ENCODE measurements at regions not wholly inside any gene's neighbourhood (a gene's known extent, or its start where the extent isn't known, plus 50 kb on each side); places are given as distances from the start of the nearest gene placed in this dataset. TPM values are rescaled to one million over a fixed set of nuclear protein-coding genes. Genes with fewer than 3 reads are reported as not detected.

GRCh38 chr11:13902523-13902922, 60.0 kb upstream of the SPON1 start:
- no peak overlapping the region for H3K27ac Mint-ChIP-seq
- H3K4me1 Mint-ChIP-seq, result peaks cover 9% of the 10 kb centered on the region
- Histone ChIP-seq H3K4me1 (peaks cover 6% of the 10 kb centered on the region), H3K27ac (no peak overlapping the region), H3K27me3 (no peaks in the 10 kb centered on the region), H3K36me3 (no peaks in the 10 kb centered on the region), H3F3A (ENCODE audit: low read depth) (no peaks in the 10 kb centered on the region), H3K9ac (no peak overlapping the region), H2AFZ (replicated peaks) (no peak overlapping the region), H4K20me1 (ENCODE audit: low read depth) (no peaks in the 10 kb centered on the region), H3K9me3 (ENCODE audit: low read depth) (no peaks in the 10 kb centered on the region), H3K4me3 (no peak overlapping the region), H3K4me2 (no peak overlapping the region), H3K79me2 (ENCODE audit: low read depth) (no peaks in the 10 kb centered on the region)
- DNase-seq (ENCODE audit: low spot score), result no peak
- no peak overlapping the region for H3K4me3 Mint-ChIP-seq
- TF ChIP-seq EZH2 (IDR thresholded peaks at IDR 0.05), result no peak
- no peaks in the 10 kb centered on the region for H3K36me3 Mint-ChIP-seq
- H3K9me3 Mint-ChIP-seq, result peaks cover 7% of the 10 kb centered on the region
- no peaks in the 10 kb centered on the region for H3K27me3 Mint-ChIP-seq (ENCODE audit: insufficient read depth, low read depth)

DNA sequence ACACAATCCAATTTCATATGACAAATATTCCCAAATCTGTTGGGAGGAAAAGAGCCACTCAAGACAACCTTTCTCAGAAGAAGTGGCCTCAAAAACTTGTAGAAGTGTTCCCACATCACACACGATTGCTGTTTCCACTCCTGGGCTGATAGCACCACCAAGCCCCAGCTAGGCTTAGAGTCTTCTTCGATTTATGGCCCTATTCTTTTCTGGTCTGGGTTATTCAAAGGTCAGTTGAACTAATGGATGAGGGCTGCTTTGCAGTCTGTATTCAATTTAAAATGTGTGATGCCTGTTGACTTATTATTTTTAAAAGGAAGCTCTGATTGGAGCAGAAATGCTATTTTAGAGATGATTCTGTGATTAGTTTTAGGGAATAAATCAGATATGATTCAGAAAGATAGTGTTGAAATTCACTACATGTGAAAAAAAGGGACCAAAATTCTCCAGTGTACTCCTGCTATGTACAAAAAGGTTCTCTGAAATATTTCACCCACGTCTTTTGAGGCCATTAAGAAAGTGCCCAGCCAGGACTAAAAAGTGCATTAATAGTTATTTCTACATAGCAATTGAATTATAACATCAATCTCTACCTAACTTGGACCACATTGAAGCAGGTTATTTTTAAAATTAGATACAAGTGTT, 57.3 kb upstream of the SPON1 start:
- Mint-ChIP-seq H3K9me3 (peaks cover 11% of the 10 kb centered on the region), H3K4me1 (peaks cover 6% of the 10 kb centered on the region), H3K36me3 (no peaks in the 10 kb centered on the region), H3K27ac (no peak overlapping the region), H3K27me3 (ENCODE audit: insufficient read depth, low read depth) (no peaks in the 10 kb centered on the region), H3K4me3 (no peak overlapping the region)
- no peaks in the 10 kb centered on the region for H3K79me2 ChIP-seq (ENCODE audit: low read depth)
- no peaks in the 10 kb centered on the region for H3K9me3 ChIP-seq (ENCODE audit: low read depth)
- no peak overlapping the region for H2AFZ ChIP-seq (replicated peaks)
- no peak overlapping the region for H3K4me3 ChIP-seq
- no peak overlapping the region for H3K4me2 ChIP-seq
- no peak for DNase-seq (ENCODE audit: low spot score)
- no peaks in the 10 kb centered on the region for H3F3A ChIP-seq (ENCODE audit: low read depth)
- no peak overlapping the region for H3K9ac ChIP-seq
- H3K27ac ChIP-seq, result no peak overlapping the region
- TF ChIP-seq EZH2 (IDR thresholded peaks at IDR 0.05) (no peak), EZH2phosphoT487 (IDR thresholded peaks at IDR 0.05) (no peak), CTCF (IDR thresholded peaks at IDR 0.05) (no peak)
- H3K27me3 ChIP-seq, result no peaks in the 10 kb centered on the region
- H3K36me3 ChIP-seq, result no peaks in the 10 kb centered on the region
- H3K4me1 ChIP-seq, result no peaks in the 10 kb centered on the region
- H4K20me1 ChIP-seq (ENCODE audit: low read depth), result no peaks in the 10 kb centered on the region

DNA sequence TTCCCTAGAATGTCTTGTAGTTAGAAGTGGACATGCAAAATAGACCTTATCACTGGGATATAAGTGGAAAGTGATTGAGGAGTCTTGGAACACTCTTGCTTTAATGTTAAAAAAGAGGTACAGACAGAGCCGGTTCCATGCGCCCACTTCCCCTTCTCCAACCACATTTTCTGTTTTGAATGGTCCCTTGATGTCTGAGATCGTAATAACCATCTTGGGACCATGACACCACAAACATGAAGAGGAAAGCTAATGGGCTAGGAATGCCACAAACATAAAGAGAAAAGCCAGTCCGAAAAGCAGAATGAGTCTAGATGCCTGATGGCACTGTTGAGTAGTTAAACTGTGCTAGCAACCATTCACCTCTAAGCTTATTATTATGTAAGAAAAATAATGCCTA, 54.8 kb upstream of the SPON1 start:
- H3K36me3 Mint-ChIP-seq, result no peaks in the 10 kb centered on the region
- H3K4me2 ChIP-seq, result no peak overlapping the region
- no peaks in the 10 kb centered on the region for H3F3A ChIP-seq (ENCODE audit: low read depth)
- no peak for TF ChIP-seq EZH2 (IDR thresholded peaks at IDR 0.05)
- no peak overlapping the region for H3K4me3 Mint-ChIP-seq
- H3K9ac ChIP-seq, result no peak overlapping the region
- peaks cover 11% of the 10 kb centered on the region for H3K9me3 Mint-ChIP-seq
- peaks cover 4% of the 10 kb centered on the region for H3K4me1 Mint-ChIP-seq
- no peaks in the 10 kb centered on the region for H3K79me2 ChIP-seq (ENCODE audit: low read depth)
- no peaks in the 10 kb centered on the region for H3K27me3 ChIP-seq
- H4K20me1 ChIP-seq (ENCODE audit: low read depth), result no peaks in the 10 kb centered on the region
- no peaks in the 10 kb centered on the region for H3K36me3 ChIP-seq
- no peaks in the 10 kb centered on the region for H3K27me3 Mint-ChIP-seq (ENCODE audit: insufficient read depth, low read depth)
- no peak overlapping the region for H2AFZ ChIP-seq (replicated peaks)
- no peak for DNase-seq (ENCODE audit: low spot score)
- H3K4me3 ChIP-seq, result no peak overlapping the region
- H3K9me3 ChIP-seq (ENCODE audit: low read depth), result no peaks in the 10 kb centered on the region
- H3K27ac ChIP-seq, result no peak overlapping the region
- no peak overlapping the region for H3K27ac Mint-ChIP-seq
- H3K4me1 ChIP-seq, result no peaks in the 10 kb centered on the region

DNA sequence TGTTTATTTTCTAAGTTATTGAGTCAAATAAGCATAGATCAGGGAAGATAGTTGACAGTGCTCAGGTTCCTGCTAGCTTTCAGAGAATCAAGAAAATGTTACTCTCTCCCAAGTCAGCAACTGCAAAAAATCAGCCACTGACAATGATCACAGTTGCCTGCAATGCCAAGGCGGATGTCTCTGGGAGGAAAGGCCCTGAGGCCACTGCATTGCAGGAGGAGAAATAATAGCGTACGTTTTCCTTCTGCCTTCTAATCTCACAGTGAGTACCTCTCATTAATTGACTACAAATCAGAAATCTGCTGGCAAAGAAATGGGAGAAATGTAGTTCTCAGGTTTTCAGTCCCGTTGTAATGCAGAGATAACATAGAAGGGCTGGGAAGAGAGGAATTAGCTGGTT, 54.0 kb upstream of the SPON1 start:
- H3K36me3 ChIP-seq, result no peaks in the 10 kb centered on the region
- H3K9ac ChIP-seq, result no peak overlapping the region

More for the DNA sequence above, 54.0 kb upstream of the SPON1 start:
- Histone ChIP-seq H3K27ac (no peak overlapping the region), H3K9me3 (ENCODE audit: low read depth) (no peaks in the 10 kb centered on the region), H3K4me1 (no peaks in the 10 kb centered on the region), H4K20me1 (ENCODE audit: low read depth) (no peaks in the 10 kb centered on the region), H3F3A (ENCODE audit: low read depth) (no peaks in the 10 kb centered on the region), H3K27me3 (no peaks in the 10 kb centered on the region), H2AFZ (replicated peaks) (no peak overlapping the region), H3K4me2 (no peak overlapping the region), H3K4me3 (no peak overlapping the region), H3K79me2 (ENCODE audit: low read depth) (no peaks in the 10 kb centered on the region)
- no peak overlapping the region for H3K4me3 Mint-ChIP-seq
- TF ChIP-seq EZH2 (IDR thresholded peaks at IDR 0.05) (no peak), EZH2phosphoT487 (IDR thresholded peaks at IDR 0.05) (no peak), CTCF (IDR thresholded peaks at IDR 0.05) (no peak)
- no peaks in the 10 kb centered on the region for H3K4me1 Mint-ChIP-seq
- DNase-seq (ENCODE audit: low spot score), result no peak
- H3K27ac Mint-ChIP-seq, result no peak overlapping the region
- no peaks in the 10 kb centered on the region for H3K27me3 Mint-ChIP-seq (ENCODE audit: insufficient read depth, low read depth)
- no peaks in the 10 kb centered on the region for H3K36me3 Mint-ChIP-seq
- peaks cover 11% of the 10 kb centered on the region for H3K9me3 Mint-ChIP-seq

Small RNAs in the stretch of these regions (small RNA-seq; reads per million reads assigned to genes)
- not detected for gene RNA5SP331
